ENCODE measurements at regions not wholly inside any gene's neighbourhood (a gene's known extent, or its start where the extent isn't known, plus 50 kb on each side); places are given as distances from the start of the nearest gene placed in this dataset.

- DNase-seq = no peak
These were observed 118.4 kb downstream of the GLI2 start for GRCh38 chr2:120854014-120854620.

DNA sequence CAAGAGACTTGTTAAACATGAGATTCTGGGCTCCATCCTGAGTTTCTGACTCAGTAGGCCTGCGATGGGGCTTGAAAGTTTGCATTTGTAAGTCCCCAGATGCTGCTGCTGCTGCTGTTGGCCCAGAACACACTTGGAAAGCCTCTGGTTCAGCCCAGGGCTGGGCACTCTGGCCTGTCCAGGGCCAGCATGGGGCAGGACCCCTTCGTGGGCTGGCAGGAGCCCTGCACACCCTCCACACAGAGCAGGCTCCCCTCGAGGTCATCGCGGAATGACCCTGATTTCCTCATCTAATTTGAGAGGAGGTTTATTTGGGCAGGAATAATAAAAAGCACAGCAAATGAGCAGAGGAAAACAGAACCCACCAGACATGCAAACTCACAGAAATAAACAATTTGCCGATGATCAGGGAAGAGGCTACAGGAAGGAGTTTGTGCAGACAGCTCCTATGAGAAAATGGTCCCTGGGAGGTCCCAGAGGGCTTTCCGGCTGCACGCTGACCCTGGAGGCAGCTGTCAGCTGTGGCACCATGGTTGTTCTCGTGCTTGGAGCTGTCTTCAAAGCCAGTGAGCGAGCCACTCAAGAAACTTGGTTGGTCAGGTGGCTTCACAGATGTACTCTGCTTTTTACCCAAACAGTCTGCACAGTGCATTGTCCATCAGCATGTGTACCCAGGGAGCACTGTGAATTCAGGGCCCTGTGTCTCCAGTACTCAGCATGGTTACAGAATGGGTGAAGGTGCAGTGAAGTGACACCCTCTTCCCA, 119.3 kb downstream of the GLI2 start:
- DNase-seq = no peak

DNA sequence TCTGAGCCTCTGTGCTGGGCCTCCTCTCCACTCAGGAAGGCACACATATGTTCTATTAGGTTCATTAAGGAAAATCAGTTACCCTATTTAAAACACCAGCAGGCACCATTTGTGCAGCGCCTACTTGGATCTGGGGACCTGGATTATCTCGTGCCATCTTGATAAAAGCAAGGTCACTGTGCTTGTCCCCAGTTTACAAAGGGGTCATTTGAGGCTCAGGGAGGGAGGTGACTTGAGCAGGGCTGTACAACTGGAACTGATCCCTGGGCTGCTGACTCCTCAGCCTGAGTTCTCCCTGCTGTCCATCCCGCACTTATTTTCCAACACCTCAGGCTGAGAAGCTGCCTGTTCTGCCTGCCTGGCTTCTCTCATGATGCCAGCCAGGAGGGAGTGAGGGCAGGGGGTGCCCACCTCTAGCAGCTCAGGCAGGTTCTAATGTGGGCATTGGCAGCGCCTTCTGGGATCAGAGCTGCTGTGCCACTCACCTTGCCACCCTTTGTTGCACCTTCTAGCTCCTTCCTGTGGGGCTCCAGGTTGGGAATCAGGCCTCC, 120.3 kb downstream of the GLI2 start:
- DNase-seq = no peak

GRCh38 chr2:120856421-120856862, 120.8 kb downstream of the GLI2 start:
- DNase-seq = no peak

DNA sequence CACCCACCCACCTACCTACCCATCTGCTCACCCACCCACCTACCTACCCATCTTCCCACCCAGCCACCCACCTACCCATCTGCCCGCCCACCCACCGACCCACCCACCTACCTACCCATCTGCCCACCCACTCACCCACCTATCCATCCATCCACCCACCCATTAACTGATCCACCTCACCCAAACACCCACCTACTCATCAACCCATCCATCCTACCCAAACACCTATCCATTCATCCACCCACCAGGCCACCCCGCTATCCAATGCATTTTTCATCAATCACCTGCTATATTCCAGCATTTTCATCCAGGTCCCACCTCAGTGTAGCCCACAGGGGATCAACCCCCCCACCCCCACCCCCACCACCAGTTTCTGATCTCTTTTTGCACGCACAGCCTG, 121.8 kb downstream of the GLI2 start:
- no peak for DNase-seq

- DNase-seq = no peak
These were observed 122.3 kb downstream of the GLI2 start for GRCh38 chr2:120857931-120858330.

GRCh38 chr2:120858361-120859106, 122.9 kb downstream of the GLI2 start:
- DNase-seq = no peak

- no peak for DNase-seq
These were observed 123.5 kb downstream of the GLI2 start for GRCh38 chr2:120859128-120859527.

- no peak for DNase-seq
These were observed 124.3 kb downstream of the GLI2 start for GRCh38 chr2:120859814-120860578.

GRCh38 chr2:120860579-120860922, 124.9 kb downstream of the GLI2 start:
- DNase-seq = no peak

DNA sequence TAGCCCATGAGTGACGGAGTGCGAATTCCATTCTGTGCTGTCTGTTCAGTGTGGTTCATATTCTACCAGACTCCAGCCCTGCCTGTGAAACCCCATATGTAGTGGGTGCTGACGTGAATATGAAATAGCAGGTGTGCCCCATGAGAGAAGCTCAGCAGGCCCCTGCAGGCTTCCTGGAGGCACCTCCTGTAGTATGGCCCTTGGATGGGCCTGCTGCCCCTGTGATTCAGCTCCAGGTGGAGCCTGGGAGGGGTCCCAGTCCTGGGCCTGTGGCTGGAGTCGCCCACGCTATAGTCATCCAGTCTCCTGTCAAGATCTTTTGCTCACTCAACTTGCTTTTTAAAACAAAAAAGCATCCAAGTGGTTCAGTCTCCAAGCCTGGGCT, 125.5 kb downstream of the GLI2 start:
- DNase-seq = no peak

DNA sequence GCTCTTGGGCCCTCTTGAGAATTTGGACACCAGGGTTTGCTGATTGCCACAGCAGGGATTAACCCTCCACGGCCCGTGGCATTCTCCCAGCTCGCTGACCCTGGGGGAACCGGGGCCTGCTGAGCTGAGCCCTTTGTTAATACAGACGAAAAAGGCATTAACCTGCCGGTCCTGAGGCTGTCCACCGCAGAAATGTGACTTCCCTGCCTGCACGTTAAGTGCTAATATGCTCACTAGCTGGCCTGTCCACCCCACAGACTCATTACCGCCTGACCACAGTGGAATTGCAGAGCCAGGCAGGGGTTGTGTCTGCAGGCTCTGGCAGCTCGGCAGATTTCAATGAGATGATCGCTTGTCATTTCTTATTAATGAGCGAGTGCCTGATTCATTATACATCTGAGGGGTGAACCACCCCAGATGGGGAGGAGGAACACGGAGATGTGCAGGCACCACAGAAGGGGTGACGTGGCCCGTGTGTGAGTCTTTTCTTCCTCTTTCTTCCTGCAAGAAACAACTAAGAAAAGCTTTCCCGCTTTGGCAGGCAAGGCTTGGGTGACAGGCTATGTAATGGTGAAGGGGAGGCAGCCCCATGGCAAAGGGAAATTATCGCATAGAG, 126.0 kb downstream of the GLI2 start:
- DNase-seq = no peak

DNA sequence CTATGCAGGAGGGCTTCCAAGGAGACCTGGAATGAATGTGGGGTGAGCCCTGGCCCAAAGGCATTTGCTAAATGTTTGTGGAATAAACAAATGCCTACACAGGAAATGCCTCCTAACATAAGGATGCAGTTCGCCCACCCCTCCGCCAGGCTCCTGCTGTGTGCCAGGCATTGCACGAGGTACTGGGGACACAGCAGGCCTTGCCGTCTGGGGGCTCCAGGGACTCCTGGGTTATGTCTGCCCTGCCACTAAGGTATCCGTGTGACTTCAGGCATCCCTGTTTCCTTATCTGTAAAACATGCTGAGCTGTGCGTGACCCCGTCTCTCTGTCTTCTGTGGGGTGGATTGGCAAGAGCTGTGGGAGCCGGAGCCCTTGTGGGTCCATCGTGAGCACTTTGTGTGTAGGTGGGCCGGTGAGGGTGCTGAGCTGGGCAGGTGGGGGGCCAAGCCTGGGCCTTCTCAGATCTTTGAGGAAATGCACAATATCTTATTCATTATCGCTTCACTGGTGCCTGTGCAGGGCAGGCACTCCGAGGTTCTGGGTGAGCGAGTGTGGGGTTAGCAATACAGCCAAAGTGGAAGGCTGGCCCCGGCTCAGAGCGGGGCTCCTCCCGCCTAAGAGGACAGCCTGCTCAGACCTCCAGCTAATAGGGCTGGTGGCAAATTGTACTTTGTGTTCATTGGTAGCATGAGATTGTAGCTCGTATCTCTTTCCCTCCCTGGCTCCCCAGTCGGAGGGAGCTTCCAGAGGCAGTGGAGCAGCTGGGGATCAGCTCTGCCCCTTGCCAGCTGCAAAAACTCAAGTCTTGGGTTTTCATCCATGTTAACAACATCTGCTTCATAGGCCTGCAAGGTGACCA, 126.8 kb downstream of the GLI2 start:
- no peak for DNase-seq

GRCh38 chr2:120863146-120863545, 127.5 kb downstream of the GLI2 start:
- no peak for DNase-seq

DNA sequence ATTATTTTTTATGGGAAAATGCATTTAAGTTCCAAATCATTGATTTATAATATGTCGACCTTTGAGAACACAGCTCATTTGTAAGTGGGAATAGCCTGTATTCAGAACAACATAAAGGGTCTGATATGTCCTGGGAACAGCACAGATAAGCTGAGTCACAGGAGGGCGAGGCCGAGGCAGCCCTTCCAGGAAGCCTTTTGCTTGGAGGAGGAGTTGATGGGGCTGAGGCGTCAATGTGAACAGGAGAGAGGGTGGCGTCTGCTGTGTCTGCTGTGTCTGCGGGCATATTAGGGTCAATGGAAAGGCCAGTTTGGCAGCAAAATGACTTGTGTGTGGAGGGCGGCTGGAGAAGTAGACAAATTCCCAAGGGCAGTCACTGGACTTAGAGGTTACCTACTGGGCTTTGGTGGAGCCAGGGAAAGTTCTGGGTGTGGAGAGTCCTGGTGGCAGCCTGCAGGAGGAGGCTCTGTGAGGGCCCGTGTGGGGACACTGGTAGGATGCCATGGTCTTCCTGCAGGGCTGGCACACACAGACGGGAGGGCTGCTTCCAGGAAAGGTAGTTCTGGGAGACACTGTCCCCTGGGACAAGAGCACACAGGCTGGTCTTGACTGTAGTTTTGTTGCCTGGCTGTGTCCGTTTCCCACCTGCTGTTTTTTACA, 128.1 kb downstream of the GLI2 start:
- no peak for DNase-seq

- no peak for DNase-seq
These were observed 129.3 kb downstream of the GLI2 start for GRCh38 chr2:120864981-120865380.

- DNase-seq = no peak
These were observed 130.0 kb downstream of the GLI2 start for GRCh38 chr2:120865656-120866055.

DNA sequence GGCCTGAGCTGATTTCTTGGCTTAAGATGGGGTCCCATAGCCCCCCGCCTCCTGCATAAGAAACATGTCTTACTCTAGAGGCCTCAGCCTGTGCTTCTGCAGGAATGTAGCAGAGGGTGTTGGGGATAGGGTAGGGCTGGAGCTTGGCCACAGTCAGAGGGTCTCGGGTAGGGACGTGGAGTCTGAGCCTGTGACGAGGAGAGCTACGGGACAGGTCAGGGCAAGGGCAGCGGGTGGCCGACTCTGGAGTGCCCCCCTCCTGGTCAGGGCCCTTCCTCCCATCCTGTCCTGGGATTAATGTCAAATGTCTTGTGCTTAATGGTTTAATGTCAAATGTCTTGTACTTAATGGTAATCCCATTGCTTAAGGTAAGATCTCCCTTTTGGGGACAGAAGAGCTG, 130.4 kb downstream of the GLI2 start:
- no peak for DNase-seq

DNA sequence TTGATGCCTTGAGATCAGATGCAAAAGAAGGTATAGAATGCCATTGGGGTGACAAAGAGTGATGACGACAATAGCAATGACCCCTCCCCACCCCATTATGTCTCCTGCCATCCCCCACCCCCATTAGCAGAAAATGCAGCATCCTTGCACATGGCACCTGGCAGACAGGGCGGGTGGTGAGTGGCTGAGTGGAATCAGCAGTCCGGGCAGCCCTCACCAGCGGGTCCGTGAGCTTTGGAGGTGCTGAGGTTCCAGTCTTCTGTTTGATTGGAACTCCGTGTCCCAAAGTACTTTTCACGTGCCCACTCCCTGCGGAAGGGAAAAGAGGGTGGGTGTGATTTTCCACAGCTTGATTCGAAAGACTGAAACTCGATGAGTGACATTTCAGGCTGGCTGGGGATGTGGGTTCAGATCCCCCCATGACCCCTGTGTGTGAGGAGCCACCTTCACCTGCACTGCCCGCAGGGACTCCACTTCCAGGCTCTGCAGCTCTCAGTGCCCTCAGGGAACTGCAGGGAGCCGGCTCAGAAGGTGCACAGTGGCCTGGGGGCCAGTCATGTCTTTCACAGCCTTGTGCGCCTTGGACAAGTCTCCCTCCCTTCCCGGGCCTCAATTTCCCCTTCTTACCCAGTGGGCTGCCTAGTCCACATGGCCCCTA, 130.9 kb downstream of the GLI2 start:
- no peak for DNase-seq

All from activated effector memory CD4-positive, alpha-beta T cell treated with Interleukin-2 at 50 U/mL for 16 hours (primary cell).